Liver (tissue), 3 donors: ENCODE measurements at regions not wholly inside any gene's neighbourhood (a gene's known extent, or its start where the extent isn't known, plus 50 kb on each side); places are given as distances from the start of the nearest gene placed in this dataset.

Experiments
- ATF3 ChIP-seq: IDR thresholded peaks from 2 replicates; pipeline ENCODE4 v1.6.1; 2016; ENCODE audit warnings: antibody characterized with exemption
- CTCF ChIP-seq: fragments of 150-350 bp; IDR thresholded peaks from 2 replicates; pipeline ENCODE4 v1.5.1; 2017; ENCODE audit warnings: improper control_type of control experiment, low read depth, low read length; ENCODE audit not compliant: missing input control
- MAX ChIP-seq: IDR thresholded peaks from 2 replicates; pipeline ENCODE4 v1.6.1; 2016; ENCODE audit warnings: antibody characterized with exemption
- donor health status: healthy.
- donor health status: healthy.

DNA sequence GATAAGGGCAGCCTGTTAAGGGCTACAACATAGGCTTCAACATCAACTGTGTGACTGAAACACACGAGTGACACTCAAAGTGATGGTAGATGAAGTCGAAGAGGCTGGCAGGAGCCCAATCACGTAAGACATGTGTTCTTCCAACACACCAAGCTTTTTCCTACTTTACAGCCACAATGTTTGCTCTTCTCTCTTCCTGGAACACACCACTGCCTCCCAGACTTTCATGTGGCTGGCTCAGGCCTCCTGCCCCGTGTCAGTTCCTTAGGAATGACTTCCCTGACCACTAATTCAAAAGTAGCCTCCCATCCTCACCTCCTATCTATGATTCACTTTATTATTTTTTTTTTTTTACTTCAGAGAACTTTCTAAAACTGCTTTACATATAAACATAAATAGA lies 209.2 kb downstream of the GPAM start:
- TF ChIP-seq ATF3 = no peak
- TF ChIP-seq CTCF = no peak
- no peak for TF ChIP-seq MAX
